ENCODE measurements at regions not wholly inside any gene's neighbourhood (a gene's known extent, or its start where the extent isn't known, plus 50 kb on each side); places are given as distances from the start of the nearest gene placed in this dataset.

DNA sequence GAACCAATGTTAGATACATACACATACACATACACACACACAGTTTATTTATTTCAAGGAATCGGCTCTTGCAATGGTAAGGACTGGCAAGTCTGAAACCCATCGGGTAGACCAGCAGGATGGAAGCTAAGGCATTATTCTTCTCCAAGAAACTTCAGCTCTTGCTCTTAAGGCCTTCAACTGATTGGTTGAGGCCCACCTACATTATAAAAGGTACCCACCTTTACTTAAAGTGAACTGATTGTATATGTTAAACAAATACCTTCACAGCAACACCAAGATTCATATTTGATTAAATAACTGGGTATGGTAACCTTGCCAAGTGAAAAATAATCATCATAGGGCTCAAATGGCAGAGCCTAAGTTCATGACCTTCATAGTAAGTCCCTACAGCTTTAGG is 695.5 kb downstream of the BCL11B start:
- TF ChIP-seq, protein P1, sequence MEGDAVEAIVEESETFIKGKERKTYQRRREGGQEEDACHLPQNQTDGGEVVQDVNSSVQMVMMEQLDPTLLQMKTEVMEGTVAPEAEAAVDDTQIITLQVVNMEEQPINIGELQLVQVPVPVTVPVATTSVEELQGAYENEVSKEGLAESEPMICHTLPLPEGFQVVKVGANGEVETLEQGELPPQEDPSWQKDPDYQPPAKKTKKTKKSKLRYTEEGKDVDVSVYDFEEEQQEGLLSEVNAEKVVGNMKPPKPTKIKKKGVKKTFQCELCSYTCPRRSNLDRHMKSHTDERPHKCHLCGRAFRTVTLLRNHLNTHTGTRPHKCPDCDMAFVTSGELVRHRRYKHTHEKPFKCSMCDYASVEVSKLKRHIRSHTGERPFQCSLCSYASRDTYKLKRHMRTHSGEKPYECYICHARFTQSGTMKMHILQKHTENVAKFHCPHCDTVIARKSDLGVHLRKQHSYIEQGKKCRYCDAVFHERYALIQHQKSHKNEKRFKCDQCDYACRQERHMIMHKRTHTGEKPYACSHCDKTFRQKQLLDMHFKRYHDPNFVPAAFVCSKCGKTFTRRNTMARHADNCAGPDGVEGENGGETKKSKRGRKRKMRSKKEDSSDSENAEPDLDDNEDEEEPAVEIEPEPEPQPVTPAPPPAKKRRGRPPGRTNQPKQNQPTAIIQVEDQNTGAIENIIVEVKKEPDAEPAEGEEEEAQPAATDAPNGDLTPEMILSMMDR (IDR thresholded peaks at IDR 0.05) = no peak
- TF ChIP-seq POLR2A (IDR thresholded peaks at IDR 0.05) (no peak), POLR2AphosphoS5 (IDR thresholded peaks at IDR 0.05) (no peak)

Data from prostate gland (tissue), 2 donors.